Fibroblast of villous mesenchyme (primary cell): ENCODE measurements at regions not wholly inside any gene's neighbourhood (a gene's known extent, or its start where the extent isn't known, plus 50 kb on each side); places are given as distances from the start of the nearest gene placed in this dataset.

Experiments used
- DNase-seq: peaks from one replicate; pipeline ENCODE4 v3.0.0-alpha.2; 2010; ENCODE audit warnings: low read depth
- H3K4me3 ChIP-seq: 2 replicates; pipeline ENCODE4 v1.5.1; 2011; ENCODE audit warnings: low read depth, mild to moderate bottlenecking, low read length
- TF ChIP-seq, protein P1 (sequence below): IDR thresholded peaks from 2 replicates; pipeline ENCODE4 v1.5.1; 2012; ENCODE audit warnings: low read depth, mild to moderate bottlenecking, low read length; ENCODE audit not compliant: insufficient read depth

DNA sequence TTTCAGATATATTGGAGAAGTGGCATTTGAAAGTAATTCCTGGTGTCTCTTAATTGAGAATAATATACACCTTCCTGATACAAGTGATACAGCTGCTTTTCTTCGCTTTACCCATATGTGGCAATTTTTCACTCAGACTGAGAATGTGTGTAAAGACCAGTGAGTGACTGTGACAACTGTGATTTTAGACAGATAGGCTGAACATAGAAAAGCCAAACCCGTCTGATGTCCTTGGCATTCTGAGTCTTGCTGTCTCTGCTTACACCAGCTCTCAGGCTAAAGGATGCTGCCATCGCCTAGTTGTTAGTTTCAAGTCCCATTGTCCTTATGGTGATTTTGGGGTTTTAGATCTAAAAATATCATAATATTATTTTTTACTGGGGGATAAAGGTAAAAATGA, 492.6 kb downstream of the RFC3 start:
- TF ChIP-seq, protein P1, sequence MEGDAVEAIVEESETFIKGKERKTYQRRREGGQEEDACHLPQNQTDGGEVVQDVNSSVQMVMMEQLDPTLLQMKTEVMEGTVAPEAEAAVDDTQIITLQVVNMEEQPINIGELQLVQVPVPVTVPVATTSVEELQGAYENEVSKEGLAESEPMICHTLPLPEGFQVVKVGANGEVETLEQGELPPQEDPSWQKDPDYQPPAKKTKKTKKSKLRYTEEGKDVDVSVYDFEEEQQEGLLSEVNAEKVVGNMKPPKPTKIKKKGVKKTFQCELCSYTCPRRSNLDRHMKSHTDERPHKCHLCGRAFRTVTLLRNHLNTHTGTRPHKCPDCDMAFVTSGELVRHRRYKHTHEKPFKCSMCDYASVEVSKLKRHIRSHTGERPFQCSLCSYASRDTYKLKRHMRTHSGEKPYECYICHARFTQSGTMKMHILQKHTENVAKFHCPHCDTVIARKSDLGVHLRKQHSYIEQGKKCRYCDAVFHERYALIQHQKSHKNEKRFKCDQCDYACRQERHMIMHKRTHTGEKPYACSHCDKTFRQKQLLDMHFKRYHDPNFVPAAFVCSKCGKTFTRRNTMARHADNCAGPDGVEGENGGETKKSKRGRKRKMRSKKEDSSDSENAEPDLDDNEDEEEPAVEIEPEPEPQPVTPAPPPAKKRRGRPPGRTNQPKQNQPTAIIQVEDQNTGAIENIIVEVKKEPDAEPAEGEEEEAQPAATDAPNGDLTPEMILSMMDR: no peak

DNA sequence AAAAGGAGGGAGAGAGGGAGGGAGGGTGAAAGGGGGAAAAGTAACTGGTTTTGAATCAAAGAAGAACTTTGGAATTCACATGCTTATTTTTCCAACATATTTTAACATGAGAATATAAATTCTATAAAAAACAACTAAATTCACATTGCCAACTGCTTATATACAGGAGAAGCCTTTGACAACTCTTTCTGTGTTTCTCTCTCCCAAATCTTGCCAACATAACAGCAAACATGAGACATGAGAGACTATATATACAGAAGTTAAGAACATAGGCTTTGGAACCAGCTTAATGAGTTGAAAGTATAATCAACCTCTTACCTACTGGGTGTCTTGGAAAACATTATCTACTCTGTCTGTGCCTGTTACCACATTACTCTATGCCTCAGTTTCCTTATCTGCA, 493.3 kb downstream of the RFC3 start:
- TF ChIP-seq, protein P1: no peak
- DNase-seq: no peak
- H3K4me3 ChIP-seq: no peak overlapping the region

More for the DNA sequence above, 492.6 kb downstream of the RFC3 start:
- DNase-seq: no peak
- no peak overlapping the region for H3K4me3 ChIP-seq

DNA sequence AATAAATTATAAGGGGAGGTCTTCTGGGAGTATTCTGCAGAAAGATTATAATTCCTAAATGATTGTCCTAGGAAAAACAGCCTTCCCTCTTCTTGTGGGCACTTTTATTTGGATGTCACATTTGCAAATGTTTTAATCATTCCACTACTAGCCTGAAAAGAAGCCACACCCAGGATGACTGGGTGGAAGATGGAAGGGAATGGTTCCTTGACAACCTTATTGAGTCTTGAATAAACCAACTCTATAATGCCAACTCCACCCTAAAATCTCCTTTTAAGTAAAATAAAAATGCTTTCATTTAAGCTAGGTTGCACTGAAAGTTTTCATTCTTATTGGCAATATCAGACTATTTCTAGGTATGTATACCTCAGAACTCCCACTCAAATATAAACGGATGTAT, 494.6 kb downstream of the RFC3 start:
- H3K4me3 ChIP-seq: no peak overlapping the region
- TF ChIP-seq, protein P1: no peak
- no peak for DNase-seq

DNA sequence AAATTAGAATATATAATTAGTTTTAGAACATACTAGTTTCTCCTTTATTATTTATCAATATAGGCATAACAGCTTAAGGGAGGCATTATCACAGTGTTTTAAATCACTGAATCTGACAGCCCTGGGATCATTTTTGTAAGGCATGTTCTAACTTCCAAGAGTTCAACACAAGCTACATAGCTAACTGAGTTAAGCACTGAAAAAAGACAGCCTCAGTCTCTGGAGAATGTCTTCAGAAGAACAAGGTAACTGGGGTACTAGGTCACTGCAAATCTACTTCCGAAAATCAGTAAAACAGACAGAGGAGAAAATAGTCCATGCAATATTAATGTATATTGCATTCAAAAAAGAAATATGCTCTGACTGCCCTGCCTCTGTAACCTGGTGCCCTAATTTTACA, 502.1 kb downstream of the RFC3 start:
- TF ChIP-seq, protein P1: no peak
- DNase-seq: no peak
- H3K4me3 ChIP-seq: no peak overlapping the region

DNA sequence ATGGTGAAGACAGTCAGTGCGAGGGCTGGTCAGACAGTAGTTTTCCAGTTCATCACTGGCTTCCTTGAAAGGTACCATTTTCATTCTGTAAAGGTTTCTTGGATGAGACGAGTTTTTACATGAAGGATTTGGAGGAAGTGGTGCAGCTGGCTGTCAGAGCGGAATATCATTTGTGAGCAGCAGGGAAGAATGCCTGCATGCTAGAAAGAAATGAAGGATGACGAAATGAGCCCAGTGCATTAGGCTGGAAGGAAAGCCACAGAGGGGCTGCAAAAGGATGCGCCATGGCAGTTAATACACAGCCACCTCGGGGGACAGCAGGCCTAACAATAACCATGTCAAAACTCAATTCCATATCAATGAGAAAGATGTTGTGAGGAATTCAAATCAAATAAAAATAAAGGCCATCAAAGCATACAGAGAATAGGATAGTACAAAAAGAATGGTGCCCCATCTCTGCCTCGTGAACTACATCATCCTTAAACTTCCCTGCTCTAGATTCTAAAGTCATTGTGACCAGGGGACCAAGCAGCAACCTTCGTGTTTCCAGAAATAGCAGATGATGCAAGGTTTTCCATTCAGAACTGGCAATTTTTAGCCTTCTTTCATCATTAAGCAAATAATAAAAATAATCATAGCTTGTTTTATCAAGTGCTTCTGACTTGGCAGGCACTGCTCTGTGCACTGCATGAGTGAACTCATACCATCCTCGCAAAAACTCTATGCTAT, 504.2 kb downstream of the RFC3 start:
- H3K4me3 ChIP-seq: no peak overlapping the region
- no peak for DNase-seq
- TF ChIP-seq, protein P1: no peak

DNA sequence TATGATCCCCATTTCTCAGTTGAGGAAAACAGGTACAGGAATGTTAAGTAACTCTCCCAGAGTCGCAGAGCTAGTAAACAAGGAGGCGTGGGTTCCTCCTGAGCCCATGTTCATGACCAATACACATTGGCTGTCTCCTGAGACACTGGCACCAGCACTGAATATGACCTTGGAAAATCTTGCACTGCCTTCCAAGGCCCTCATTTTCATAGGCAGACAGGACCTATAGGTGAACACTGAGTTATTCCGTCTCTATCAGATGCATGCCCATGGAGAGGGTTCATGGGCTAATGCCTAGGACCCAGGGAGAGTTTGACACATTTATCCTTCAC, 504.8 kb downstream of the RFC3 start:
- TF ChIP-seq, protein P1: no peak
- no peak overlapping the region for H3K4me3 ChIP-seq
- no peak for DNase-seq
